Body of pancreas (tissue), 4 donors: ENCODE measurements at regions not wholly inside any gene's neighbourhood (a gene's known extent, or its start where the extent isn't known, plus 50 kb on each side); places are given as distances from the start of the nearest gene placed in this dataset.

Experiments used
- POLR2A ChIP-seq, 3 donors: fragments of 450-650 bp; IDR thresholded peaks; one replicate each; pipeline ENCODE4 v1.6.1; 2016; ENCODE audit warnings: antibody characterized with exemption in 3 of 3, mild to moderate bottlenecking in 2 of 3
- TF ChIP-seq, protein P1 (sequence below), 7 experiments: fragments of 450-650 bp in 4 of 7; fragments of 200-600 bp in 3 of 7; sonication (generic) in 3 of 7; IDR thresholded peaks; one replicate each; pipeline ENCODE4 v1.5.1; 2016 to 2019; ENCODE audit warnings: antibody characterized with exemption in 7 of 7

DNA sequence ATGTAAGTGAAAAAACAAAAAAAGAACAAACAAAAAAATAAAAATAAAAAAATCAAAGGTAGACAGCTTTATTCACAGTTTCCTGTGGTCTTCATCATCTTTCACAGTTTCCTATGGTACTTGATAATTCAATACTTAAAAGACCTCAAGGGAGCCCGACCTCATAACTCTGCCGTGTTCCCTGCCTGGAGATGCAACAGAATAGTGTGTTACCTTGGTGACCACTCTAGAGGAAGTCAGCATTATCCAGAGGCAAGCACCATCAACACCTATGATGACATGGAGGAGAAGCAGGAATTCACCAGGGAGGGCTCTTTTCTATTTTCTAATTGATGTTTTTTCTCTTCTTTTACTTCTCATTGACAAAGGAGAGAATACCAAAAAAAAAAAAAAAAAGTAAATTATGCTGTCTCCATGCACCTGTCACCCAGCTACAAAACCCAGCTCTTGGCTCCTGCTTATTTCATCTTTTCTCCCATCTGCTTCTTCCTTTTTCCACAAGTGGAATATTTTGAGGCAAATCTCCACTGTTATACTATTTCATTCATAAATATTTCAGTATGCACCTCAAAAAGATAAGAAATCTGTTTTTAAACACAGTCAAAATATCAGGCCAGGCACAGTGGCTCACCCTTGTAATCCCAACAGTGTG lies 95.8 kb upstream of the STXBP5 start:
- TF ChIP-seq POLR2A (IDR thresholded peaks at IDR 0.05): no peak
- TF ChIP-seq, protein P1, sequence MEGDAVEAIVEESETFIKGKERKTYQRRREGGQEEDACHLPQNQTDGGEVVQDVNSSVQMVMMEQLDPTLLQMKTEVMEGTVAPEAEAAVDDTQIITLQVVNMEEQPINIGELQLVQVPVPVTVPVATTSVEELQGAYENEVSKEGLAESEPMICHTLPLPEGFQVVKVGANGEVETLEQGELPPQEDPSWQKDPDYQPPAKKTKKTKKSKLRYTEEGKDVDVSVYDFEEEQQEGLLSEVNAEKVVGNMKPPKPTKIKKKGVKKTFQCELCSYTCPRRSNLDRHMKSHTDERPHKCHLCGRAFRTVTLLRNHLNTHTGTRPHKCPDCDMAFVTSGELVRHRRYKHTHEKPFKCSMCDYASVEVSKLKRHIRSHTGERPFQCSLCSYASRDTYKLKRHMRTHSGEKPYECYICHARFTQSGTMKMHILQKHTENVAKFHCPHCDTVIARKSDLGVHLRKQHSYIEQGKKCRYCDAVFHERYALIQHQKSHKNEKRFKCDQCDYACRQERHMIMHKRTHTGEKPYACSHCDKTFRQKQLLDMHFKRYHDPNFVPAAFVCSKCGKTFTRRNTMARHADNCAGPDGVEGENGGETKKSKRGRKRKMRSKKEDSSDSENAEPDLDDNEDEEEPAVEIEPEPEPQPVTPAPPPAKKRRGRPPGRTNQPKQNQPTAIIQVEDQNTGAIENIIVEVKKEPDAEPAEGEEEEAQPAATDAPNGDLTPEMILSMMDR (IDR thresholded peaks at IDR 0.05): no peak
